CD4-positive, alpha-beta memory T cell (primary cell): ENCODE measurements at regions not wholly inside any gene's neighbourhood (a gene's known extent, or its start where the extent isn't known, plus 50 kb on each side); places are given as distances from the start of the nearest gene placed in this dataset.

Experiments
- CTCF ChIA-PET: fragments of 350-600 bp; sonication (Branson Sonifier 250); formaldehyde crosslinking; loops from one replicate; lab custom pipeline; 2021; ENCODE audit warnings: inconsistent platforms; ENCODE audit not compliant: partially characterized antibody; lab: Charles Lee
- POLR2A ChIA-PET: fragments of 350-600 bp; sonication (Branson Sonifier 250); formaldehyde crosslinking; loops from one replicate; lab custom pipeline; 2021; ENCODE audit not compliant: partially characterized antibody; lab: Charles Lee
- DNase-seq, 5 donors: peaks; one replicate each; pipeline versions ENCODE4 v3.0.0 to v3.0.0-alpha.2; 2020 to 2022; ENCODE audit warnings: mixed read lengths in 1 of 5
- H3K27ac ChIP-seq: one replicate; pipeline ENCODE4 v1.7.0; 2013; ENCODE audit warnings: low read depth, low read length
- H3K27me3 ChIP-seq: 2 replicates; pipeline ENCODE4 v1.7.0; 2013; ENCODE audit warnings: mild to moderate bottlenecking, low read length, moderate library complexity; ENCODE audit not compliant: insufficient read depth
- H3K36me3 ChIP-seq: 2 replicates; pipeline ENCODE4 v1.7.0; 2013; ENCODE audit warnings: mild to moderate bottlenecking, low read length, moderate library complexity; ENCODE audit not compliant: insufficient read depth
- H3K4me1 ChIP-seq: 2 replicates; pipeline ENCODE4 v1.7.0; 2013; ENCODE audit warnings: mild to moderate bottlenecking, low read length, moderate library complexity; ENCODE audit not compliant: insufficient read depth
- H3K4me3 ChIP-seq, 2 donors: one replicate each; pipeline ENCODE4 v1.7.0; 2013; ENCODE audit warnings: low read length in 2 of 2, mild to moderate bottlenecking in 1 of 2
- H3K9me3 ChIP-seq, 2 donors: one replicate each; pipeline ENCODE4 v1.7.0; 2013; ENCODE audit warnings: low read length in 2 of 2, control low read depth in 1 of 2; ENCODE audit not compliant: control insufficient read depth in 1 of 2
- H3K27ac Mint-ChIP-seq, 7 donors: one replicate each; pipeline ENCODE4 v1.8.0; 2020 to 2021; ENCODE audit warnings: mixed read lengths in 7 of 7, mild to moderate bottlenecking in 6 of 7, inconsistent platforms in 3 of 7, moderate library complexity in 3 of 7
- H3K27me3 Mint-ChIP-seq, 2 donors: one replicate each; pipeline ENCODE4 v1.8.0; 2020 to 2021; ENCODE audit warnings: mixed read lengths in 2 of 2
- H3K36me3 Mint-ChIP-seq, 2 donors: one replicate each; pipeline ENCODE4 v1.8.0; 2020 to 2021; ENCODE audit warnings: mixed read lengths in 2 of 2, inconsistent platforms in 1 of 2, mild to moderate bottlenecking in 1 of 2
- H3K4me1 Mint-ChIP-seq, 4 donors: one replicate each; pipeline ENCODE4 v1.8.0; 2020 to 2021; ENCODE audit warnings: mixed read lengths in 4 of 4, mild to moderate bottlenecking in 1 of 4
- H3K4me3 Mint-ChIP-seq, 8 donors: one replicate each; pipeline ENCODE4 v1.8.0; 2020 to 2021; ENCODE audit warnings: mixed read lengths in 8 of 8, mild to moderate bottlenecking in 7 of 8, moderate library complexity in 6 of 8, inconsistent platforms in 3 of 8
- H3K9me3 Mint-ChIP-seq, 8 donors: one replicate each; pipeline ENCODE4 v1.8.0; 2020 to 2021; ENCODE audit warnings: mixed read lengths in 8 of 8, mild to moderate bottlenecking in 5 of 8, inconsistent platforms in 3 of 8, moderate library complexity in 1 of 8
- intact Hi-C: fragments of 100-400 bp; cut with micrococcal nuclease; formaldehyde crosslinking; loops from one replicate; pipeline ENCODE4 v1.15.1; 2023

DNA sequence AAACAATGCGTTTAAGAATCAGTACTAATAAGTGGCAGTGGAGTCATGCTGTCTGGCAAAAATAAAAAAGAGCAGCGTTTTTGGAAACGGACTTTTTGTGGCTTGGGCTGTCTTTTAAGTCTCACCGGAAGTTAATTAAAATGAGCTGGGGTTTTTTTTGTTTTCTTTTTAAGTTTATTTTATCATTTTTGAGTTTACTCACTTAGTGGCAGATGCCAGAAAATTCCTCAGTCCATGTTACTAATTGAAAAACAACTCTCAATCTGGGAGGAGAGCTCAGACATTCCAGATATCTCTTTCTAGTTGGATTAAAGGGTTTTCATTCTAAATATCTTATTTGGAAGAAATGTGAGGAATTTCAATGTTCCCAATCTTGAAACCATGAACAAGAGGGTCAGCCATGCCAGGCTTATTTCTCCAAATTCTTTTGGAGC lies 133.8 kb upstream of the AGR3 start:
- ChIA-PET POLR2A (no interaction called here), CTCF (interaction anchor here (1.2 to 1.4 kb wide), 3 partner anchors 9 to 289 kb away, joined by 3 to 4 read pairs (median 3); no protein-coding TSS in a partner anchor)
- Histone ChIP-seq H3K36me3 (no peaks in the 10 kb centered on the region), H3K27ac (no peak overlapping the region), H3K4me1 (peaks cover 10% of the 10 kb centered on the region), H3K9me3 (no peaks in the 10 kb centered on the region), H3K27me3 (no peaks in the 10 kb centered on the region), H3K4me3 (no peak overlapping the region)
- intact Hi-C loops = no loop called here
- Mint-ChIP-seq H3K4me1 (peaks cover 6 to 24% (median 10%) of the 10 kb centered on the region in 4 donors), H3K27me3 (peaks cover 0 to 2% of the 10 kb centered on the region in 2 donors), H3K36me3 (no peaks in the 10 kb centered on the region), H3K9me3 (no peaks in the 10 kb centered on the region), H3K4me3 (peak overlapping the region in 2 of 8 donors; percentile 2 to 50), H3K27ac (peak overlapping the region in 4 of 7 donors; percentile 1 to 69 (median 21))
- DNase-seq = no peak

DNA sequence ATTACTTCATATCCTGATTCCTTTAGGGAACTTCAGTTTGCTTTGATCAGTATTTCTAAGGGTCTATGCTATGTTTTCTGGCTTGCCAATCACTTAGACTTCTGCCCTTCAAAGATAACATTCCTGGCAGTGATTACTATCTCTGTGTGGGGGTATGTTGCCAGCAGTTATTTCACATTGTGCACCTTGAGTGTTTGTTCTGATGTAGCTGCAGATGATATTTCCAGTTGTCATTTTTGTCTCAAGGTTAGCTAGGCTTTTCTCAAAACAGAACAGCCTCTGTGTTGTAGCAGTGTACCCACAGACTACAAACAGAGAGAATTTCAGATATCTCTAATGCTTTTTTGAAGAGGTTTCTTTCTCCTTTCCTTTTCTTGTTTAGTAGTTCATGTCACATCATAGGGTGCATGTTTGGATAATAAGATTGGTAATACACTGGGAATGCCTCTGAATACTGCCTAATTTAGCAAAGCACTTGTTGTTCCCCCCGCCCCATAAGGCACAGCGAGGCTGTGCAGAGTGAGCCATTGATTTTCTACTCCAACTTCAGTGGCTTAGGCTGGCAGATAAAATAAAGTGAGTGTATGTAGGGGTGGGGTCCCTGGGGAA lies 134.7 kb upstream of the AGR3 start:
- ChIA-PET POLR2A (no interaction called here), CTCF (interaction anchor here (1.4 kb wide), 2 partner anchors 10 to 13 kb away, joined by 3 read pairs; no protein-coding TSS in a partner anchor)
- Histone ChIP-seq H3K27me3 (no peaks in the 10 kb centered on the region), H3K36me3 (no peaks in the 10 kb centered on the region), H3K9me3 (no peaks in the 10 kb centered on the region), H3K4me3 (no peak overlapping the region), H3K4me1 (peaks cover 6% of the 10 kb centered on the region), H3K27ac (no peak overlapping the region)
- no peak overlapping the region for H3K27ac Mint-ChIP-seq
- peaks cover 0 to 2% of the 10 kb centered on the region in 2 donors for H3K27me3 Mint-ChIP-seq
- no peak overlapping the region for H3K4me3 Mint-ChIP-seq
- no peaks in the 10 kb centered on the region for H3K9me3 Mint-ChIP-seq
- H3K36me3 Mint-ChIP-seq = no peaks in the 10 kb centered on the region
- H3K4me1 Mint-ChIP-seq = peaks cover 2 to 19% (median 6%) of the 10 kb centered on the region in 4 donors
- DNase-seq = no peak
- intact Hi-C loops = no loop called here

DNA sequence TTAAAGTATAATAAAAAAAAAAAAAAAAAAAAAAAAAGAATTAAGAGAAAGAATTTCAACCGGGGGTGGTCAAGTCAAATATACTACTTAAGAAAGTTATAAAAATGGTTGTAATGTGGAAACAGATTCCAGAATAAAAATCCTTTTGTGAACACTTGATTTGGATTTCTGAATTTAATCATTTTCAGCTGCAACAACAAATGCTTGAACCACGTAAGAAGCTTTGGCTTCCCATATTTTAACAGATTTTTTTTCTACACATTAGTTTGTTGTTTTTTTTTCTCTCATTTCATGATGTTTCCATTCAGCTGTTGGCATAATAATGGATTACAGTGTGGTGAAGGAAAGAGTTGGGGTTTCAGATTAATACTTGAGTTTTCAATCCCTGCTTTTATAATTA lies 137.3 kb upstream of the AGR3 start:
- CTCF ChIA-PET = interaction anchor here (0.6 to 0.7 kb wide), 2 partner anchors 56 to 283 kb away, joined by 3 to 4 read pairs; no protein-coding TSS in a partner anchor
- H3K27ac Mint-ChIP-seq = no peak overlapping the region
- H3K4me1 ChIP-seq = peaks cover 22% of the 10 kb centered on the region

DNA sequence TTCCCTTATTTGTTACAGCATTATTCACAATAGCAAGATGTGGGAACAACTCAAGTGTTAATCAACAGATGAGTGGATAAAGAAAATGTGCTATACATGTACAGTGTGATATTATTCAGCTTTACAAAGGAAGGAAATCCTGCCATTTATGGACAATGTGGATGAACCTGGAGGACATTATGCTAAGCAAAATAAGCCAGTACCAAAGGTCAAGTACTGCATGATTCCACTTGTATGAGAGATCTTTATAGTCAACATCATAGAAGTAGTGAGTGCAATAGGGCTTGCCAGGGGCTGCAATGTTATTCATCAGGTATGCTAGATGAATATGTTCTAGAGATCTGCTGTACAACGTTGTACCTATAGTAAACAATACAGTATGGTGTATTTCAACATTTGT lies 138.5 kb upstream of the AGR3 start:
- Mint-ChIP-seq H3K4me3 (no peak overlapping the region), H3K9me3 (no peaks in the 10 kb centered on the region), H3K27me3 (peaks cover 0 to 2% of the 10 kb centered on the region in 2 donors), H3K4me1 (peaks cover 10 to 20% (median 13%) of the 10 kb centered on the region in 4 donors), H3K27ac (no peak overlapping the region), H3K36me3 (no peaks in the 10 kb centered on the region)
- Histone ChIP-seq H3K9me3 (no peaks in the 10 kb centered on the region), H3K4me1 (peaks cover 22% of the 10 kb centered on the region), H3K36me3 (no peaks in the 10 kb centered on the region), H3K27me3 (no peaks in the 10 kb centered on the region), H3K4me3 (no peak overlapping the region), H3K27ac (no peak overlapping the region)
- intact Hi-C loops = no loop called here
- no peak for DNase-seq
- CTCF ChIA-PET = interaction anchor here (0.7 to 1.2 kb wide), 5 partner anchors 8 to 16 kb away, joined by 3 to 4 read pairs (median 3); no protein-coding TSS in a partner anchor
- POLR2A ChIA-PET = interaction anchor here (0.5 kb wide), 1 partner anchor 237 kb away, joined by 3 read pairs; no protein-coding TSS in a partner anchor

More for the DNA sequence above, 137.3 kb upstream of the AGR3 start:
- H3K4me3 ChIP-seq = no peak overlapping the region
- no peaks in the 10 kb centered on the region for H3K9me3 ChIP-seq
- Mint-ChIP-seq H3K4me3 (no peak overlapping the region), H3K9me3 (no peaks in the 10 kb centered on the region), H3K36me3 (no peaks in the 10 kb centered on the region), H3K4me1 (peaks cover 10 to 24% (median 14%) of the 10 kb centered on the region in 4 donors), H3K27me3 (peaks cover 0 to 2% of the 10 kb centered on the region in 2 donors)
- POLR2A ChIA-PET = no interaction called here
- H3K27me3 ChIP-seq = no peaks in the 10 kb centered on the region
- intact Hi-C loops = no loop called here
- H3K36me3 ChIP-seq = no peaks in the 10 kb centered on the region
- no peak for DNase-seq
- no peak overlapping the region for H3K27ac ChIP-seq

GRCh38 chr7:17021205-17021604 lies 139.4 kb upstream of the AGR3 start:
- H3K4me1 Mint-ChIP-seq = peaks cover 9 to 16% (median 10%) of the 10 kb centered on the region in 4 donors
- no peak for DNase-seq
- intact Hi-C loops = no loop called here
- CTCF ChIA-PET = no interaction called here
- H3K4me1 ChIP-seq = peaks cover 16% of the 10 kb centered on the region
- H3K4me3 ChIP-seq = no peak overlapping the region
- no peaks in the 10 kb centered on the region for H3K27me3 ChIP-seq
- no peaks in the 10 kb centered on the region for H3K9me3 Mint-ChIP-seq
- no peaks in the 10 kb centered on the region for H3K36me3 ChIP-seq
- H3K27ac Mint-ChIP-seq = no peak overlapping the region
- no peaks in the 10 kb centered on the region for H3K9me3 ChIP-seq
- no peaks in the 10 kb centered on the region for H3K36me3 Mint-ChIP-seq
- no peak overlapping the region for H3K27ac ChIP-seq
- H3K27me3 Mint-ChIP-seq = peaks cover 0 to 2% of the 10 kb centered on the region in 2 donors
- POLR2A ChIA-PET = no interaction called here
- H3K4me3 Mint-ChIP-seq = no peak overlapping the region

DNA sequence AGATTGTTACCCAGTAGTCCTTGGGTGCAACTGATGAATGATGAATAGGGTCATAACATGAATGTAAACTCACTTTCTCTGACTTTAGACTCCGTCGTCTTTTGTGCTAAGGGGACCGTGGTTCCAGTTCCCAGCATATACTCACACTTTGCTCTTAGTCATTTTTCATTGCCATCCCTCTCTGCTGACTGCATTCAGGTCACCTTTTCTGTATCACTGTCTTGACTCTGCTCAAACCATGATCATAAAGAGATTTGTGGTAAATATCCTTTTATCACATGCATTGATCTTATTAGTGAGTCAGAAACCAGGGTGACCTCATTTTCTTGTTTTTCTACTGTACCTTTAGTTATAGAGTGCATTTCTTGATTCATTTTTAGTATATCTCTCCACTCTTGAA lies 141.1 kb upstream of the AGR3 start:
- H3K9me3 Mint-ChIP-seq = no peaks in the 10 kb centered on the region
- ChIA-PET CTCF (interaction anchor here (1.1 kb wide), 1 partner anchor 12 kb away, joined by 3 read pairs; no protein-coding TSS in a partner anchor), POLR2A (no interaction called here)
- Histone ChIP-seq H3K27me3 (no peaks in the 10 kb centered on the region), H3K36me3 (no peaks in the 10 kb centered on the region), H3K9me3 (no peaks in the 10 kb centered on the region), H3K27ac (no peak overlapping the region), H3K4me1 (peaks cover 16% of the 10 kb centered on the region), H3K4me3 (no peak overlapping the region)
- no peaks in the 10 kb centered on the region for H3K36me3 Mint-ChIP-seq
- intact Hi-C loops = no loop called here
- H3K27ac Mint-ChIP-seq = peak overlapping the region; percentile 7 to 79 (median 52)
- DNase-seq = peak in 3 of 5 donors; percentile 30 to 56 (median 36)
- H3K4me1 Mint-ChIP-seq = peaks cover 10 to 32% (median 12%) of the 10 kb centered on the region in 4 donors
- H3K4me3 Mint-ChIP-seq = peak overlapping the region in 7 of 8 donors; percentile 1 to 53 (median 27)
- H3K27me3 Mint-ChIP-seq = peaks cover 0 to 2% of the 10 kb centered on the region in 2 donors

GRCh38 chr7:17026269-17026668 lies 144.5 kb upstream of the AGR3 start:
- Histone ChIP-seq H3K27me3 (no peaks in the 10 kb centered on the region), H3K36me3 (no peaks in the 10 kb centered on the region), H3K9me3 (no peaks in the 10 kb centered on the region), H3K4me3 (no peak overlapping the region), H3K27ac (no peak overlapping the region), H3K4me1 (peaks cover 36% of the 10 kb centered on the region)
- intact Hi-C loops = no loop called here
- POLR2A ChIA-PET = no interaction called here
- no peaks in the 10 kb centered on the region for H3K36me3 Mint-ChIP-seq
- DNase-seq = no peak
- H3K27me3 Mint-ChIP-seq = no peaks in the 10 kb centered on the region
- CTCF ChIA-PET = no interaction called here
- H3K4me1 Mint-ChIP-seq = peaks cover 16 to 56% (median 18%) of the 10 kb centered on the region in 4 donors
- H3K4me3 Mint-ChIP-seq = peak overlapping the region in 2 of 8 donors; percentile 1 to 32
- H3K27ac Mint-ChIP-seq = peak overlapping the region in 3 of 7 donors; percentile 19 to 69 (median 53)
- H3K9me3 Mint-ChIP-seq = no peaks in the 10 kb centered on the region
